ENCODE measurements at regions not wholly inside any gene's neighbourhood (a gene's known extent, or its start where the extent isn't known, plus 50 kb on each side); places are given as distances from the start of the nearest gene placed in this dataset.

DNA sequence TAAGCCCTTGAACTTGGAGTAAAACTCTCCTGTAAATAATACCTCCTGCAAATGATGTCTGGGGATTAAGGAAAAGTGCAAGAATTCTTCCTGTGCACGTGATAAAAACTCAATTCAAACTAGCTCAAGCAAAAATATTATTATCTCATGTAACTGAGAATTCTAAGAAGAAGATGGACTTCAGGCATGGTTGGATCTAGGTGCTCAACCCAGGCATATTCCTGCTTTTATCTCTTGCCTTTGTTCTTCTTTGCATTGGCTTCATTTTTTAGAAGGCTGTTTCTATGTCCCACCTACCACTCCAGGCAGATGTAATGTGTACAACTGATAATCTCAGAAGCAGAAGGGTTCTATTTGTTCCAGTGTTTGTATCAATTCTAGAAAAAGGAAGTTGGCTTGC, 95.8 kb downstream of the DACT2 start:
- in situ Hi-C loops (cut with HindIII; ENCODE audit: low pct_unique_long_range_greater_than_20kb, low sequenced_read_pairs): no loop called here
- no peak for TF ChIP-seq JUND (IDR thresholded peaks at IDR 0.05; ENCODE audit: low read depth)
- no peak for DNase-seq (ENCODE audit: low read depth in 1 of 2, low spot score in 1 of 2)

DNA sequence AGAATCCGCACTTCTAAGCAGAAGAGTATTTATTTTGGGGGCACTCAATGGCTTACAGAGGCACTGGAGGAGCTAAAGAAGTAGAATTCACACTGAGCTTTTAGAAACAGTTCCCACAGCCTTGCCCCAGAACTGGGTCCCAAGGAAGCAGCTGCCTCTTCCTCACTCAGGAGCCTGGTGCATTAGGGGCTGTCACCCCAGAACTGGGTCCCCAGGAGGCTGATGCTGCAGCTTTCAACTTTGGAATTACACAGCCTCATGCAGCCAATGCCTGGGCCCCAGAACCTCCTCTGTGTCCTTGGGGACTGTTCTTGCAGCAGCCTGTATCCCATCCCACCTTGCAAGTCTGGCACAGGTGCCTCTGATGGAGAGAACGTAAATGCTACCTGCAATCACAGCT, 96.4 kb downstream of the DACT2 start:
- in situ Hi-C loops (cut with HindIII; ENCODE audit: low pct_unique_long_range_greater_than_20kb, low sequenced_read_pairs): no loop called here
- no peak for DNase-seq (ENCODE audit: low read depth in 1 of 2, low spot score in 1 of 2)
- no peak for TF ChIP-seq JUND (IDR thresholded peaks at IDR 0.05; ENCODE audit: low read depth)

DNA sequence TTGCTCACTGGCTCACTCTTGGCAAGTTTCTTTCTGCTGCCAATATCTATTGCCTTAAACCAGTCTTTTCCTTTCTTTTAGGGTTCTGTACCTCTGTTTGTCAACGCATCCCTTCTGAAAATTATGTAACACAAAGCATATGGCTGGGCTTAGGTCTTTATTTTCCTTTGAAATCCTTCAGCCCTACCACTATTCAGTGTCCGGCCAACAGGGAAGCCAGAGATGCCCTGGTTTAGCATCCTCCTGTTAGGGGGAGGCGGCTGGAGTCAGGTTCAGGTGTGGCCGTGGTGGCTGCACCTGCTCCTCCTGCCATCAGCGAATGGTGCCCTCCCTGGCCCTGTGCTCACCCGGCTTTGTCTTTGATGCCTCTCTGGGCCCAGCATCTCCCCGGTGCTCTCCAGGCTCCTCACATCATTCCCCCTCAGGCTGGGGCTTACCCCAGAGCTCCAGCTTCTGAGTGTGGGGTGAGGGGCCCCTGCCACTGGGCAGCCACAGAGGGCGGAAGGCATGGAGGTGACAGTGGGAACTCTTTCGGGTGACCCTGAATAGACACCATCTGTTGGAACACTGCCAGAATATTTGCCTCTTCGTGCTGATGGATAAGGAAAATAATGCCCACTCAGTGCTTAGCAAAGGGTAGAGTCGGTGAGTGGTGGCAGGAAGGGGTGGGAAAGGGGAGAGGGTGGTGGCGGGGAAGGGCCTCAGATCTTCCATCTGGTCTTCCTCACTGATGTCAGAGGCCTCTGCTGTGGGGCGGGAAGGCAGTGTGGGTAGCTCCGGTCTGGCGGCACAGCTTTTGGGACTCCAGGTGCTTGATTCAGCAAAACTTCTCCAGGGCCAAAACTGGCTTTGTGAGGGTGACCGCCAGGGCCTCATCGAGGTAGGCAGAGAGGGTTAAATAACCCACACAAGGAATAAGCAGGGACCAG, 97.2 kb downstream of the DACT2 start:
- in situ Hi-C loops (cut with HindIII; ENCODE audit: low pct_unique_long_range_greater_than_20kb, low sequenced_read_pairs): no loop called here
- DNase-seq (ENCODE audit: low read depth in 1 of 2, low spot score in 1 of 2): no peak
- TF ChIP-seq JUND (IDR thresholded peaks at IDR 0.05; ENCODE audit: low read depth): no peak

DNA sequence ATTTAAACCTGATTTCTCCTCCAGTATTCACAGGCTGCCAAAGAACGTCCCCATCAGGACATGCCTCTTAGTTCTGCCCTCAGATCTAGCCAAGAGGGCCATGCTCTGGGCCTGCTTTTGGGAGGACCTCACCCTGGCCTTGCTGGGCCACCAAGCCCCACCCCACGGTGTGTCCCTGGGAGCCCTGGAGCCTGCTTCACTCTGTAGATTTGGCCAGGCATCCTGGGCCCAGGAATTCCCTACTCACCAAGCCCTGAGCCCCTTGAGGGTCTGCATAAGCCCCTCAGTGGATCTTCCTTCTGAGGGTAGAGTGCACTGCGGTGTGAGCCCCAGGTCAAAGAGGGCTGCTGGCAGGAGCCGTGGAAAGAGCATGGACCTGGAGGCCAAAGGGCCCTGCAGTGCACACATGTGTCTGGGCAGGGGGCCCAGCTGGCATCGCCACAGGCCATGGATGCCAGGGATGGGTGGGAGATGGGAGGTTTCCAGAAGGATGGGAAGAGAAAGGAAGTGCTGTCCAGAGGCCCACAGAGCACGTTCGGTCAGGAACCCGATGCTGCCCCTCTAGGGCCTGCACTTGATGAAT, 98.0 kb downstream of the DACT2 start:
- DNase-seq (ENCODE audit: low read depth in 1 of 2, low spot score in 1 of 2): no peak
- in situ Hi-C loops (cut with HindIII; ENCODE audit: low pct_unique_long_range_greater_than_20kb, low sequenced_read_pairs): no loop called here
- TF ChIP-seq JUND (IDR thresholded peaks at IDR 0.05; ENCODE audit: low read depth): no peak

DNA sequence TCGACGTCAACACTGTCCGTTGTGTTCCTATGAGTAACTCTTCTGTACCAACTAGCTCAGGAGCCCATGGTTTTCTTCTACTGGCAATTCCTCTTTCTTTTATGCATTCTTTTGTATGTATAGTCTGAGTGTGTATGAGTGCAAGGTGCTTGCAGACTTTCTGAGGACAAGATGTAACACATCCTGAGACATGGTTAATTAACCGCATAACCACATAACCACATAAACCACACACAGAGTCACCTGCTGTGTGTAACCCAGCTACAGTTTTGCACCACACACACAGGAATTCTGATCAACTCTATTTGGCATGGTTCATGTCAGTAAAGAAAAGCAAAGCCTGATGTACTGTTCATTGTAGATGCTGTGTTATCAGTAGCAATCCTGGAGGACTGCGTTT, 98.6 kb downstream of the DACT2 start:
- TF ChIP-seq JUND (IDR thresholded peaks at IDR 0.05; ENCODE audit: low read depth): no peak
- DNase-seq (ENCODE audit: low read depth in 1 of 2, low spot score in 1 of 2): no peak
- in situ Hi-C loops (cut with HindIII; ENCODE audit: low pct_unique_long_range_greater_than_20kb, low sequenced_read_pairs): no loop called here

DNA sequence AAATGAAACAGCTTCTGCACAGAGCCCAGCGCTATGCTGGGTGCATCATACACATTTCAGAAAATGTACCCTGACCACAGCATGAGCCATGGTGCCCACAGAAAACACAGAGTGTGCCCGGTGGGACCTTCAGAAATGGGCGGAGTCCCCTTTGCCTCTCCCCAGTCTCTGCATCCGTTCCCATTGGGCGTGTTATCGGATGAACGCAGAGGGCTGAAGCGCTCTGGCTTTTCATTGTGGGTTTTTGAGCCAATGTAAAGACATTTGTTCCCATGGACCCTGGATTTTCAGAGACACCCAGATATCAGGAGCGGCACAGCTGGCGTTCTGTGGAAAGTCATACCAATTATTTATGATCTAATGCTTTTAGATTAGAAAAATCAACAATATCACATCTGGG, 99.8 kb downstream of the DACT2 start:
- no peak for DNase-seq (ENCODE audit: low read depth in 1 of 2, low spot score in 1 of 2)
- in situ Hi-C loops (cut with HindIII; ENCODE audit: low pct_unique_long_range_greater_than_20kb, low sequenced_read_pairs): no loop called here
- no peak for TF ChIP-seq JUND (IDR thresholded peaks at IDR 0.05; ENCODE audit: low read depth)

DNA sequence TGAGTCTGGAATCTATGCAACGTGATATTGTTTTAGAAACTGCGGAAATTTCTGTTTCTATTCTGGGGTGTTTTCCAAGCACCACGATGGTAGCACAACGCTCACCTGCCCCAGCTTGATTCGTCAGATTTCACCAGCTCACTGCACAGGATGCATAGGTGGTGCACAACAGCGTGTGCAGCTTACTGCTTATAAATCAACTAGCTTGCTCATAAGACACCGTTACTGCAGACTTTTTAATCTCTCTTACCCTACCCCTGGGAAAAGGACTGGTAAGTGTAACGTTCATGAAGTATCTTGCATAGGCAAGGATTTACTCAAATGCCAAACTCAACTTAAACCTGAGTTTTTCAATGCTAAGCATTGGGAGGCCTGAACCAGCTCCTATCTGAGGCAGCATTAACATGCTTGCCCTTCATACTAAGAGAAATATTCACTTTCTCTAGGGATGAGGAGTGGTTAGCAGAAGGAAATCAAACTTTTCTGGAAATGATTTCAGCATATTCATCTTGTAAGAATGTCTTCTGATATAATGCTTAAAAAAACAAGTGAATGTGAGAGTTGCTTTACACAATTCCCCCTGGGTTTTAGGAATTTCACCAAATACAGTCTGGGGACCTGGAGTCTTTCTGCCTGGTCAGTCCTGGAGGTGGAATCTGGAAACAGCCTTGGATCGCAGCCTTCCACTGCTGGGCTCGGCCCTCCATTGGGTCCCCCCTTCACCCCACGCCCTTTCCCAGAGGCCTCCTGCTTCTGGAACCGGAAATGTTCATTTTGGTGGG, 100.6 kb downstream of the DACT2 start:
- in situ Hi-C loops (cut with HindIII; ENCODE audit: low pct_unique_long_range_greater_than_20kb, low sequenced_read_pairs): no loop called here
- DNase-seq (ENCODE audit: low read depth in 1 of 2, low spot score in 1 of 2): no peak
- no peak for TF ChIP-seq JUND (IDR thresholded peaks at IDR 0.05; ENCODE audit: low read depth)

DNA sequence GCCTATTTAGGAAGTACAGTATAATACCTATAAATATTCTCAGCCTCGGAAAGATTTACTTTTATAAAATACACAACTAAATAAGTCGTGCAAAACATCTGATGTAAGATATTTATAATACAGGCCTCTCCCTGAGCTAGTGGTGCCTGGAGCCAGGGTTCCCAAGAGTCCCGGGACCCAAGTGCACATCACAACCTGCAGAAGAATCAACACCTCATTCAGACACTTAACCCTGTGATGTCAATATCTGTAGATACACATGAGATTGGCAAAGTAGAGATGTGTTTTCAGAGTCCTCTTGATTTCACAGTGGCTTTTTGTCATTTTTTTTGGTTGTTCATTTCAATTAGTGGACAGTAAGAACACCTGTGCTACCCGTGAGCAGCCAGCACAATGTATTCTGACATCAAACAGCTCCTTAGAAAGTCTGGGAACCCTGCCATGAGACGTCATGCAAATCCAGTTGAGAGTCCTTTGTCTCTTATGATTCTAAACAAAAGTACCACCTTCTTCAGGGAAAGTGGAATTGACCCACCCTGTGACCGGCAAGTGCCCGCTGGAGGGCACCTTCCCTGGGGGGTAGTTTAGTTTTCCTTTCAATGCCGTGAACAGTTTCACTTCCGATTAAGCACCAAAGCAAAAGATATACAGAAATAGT, 101.6 kb downstream of the DACT2 start:
- no peak for DNase-seq (ENCODE audit: low read depth in 1 of 2, low spot score in 1 of 2)
- in situ Hi-C loops (cut with HindIII; ENCODE audit: low pct_unique_long_range_greater_than_20kb, low sequenced_read_pairs): no loop called here
- TF ChIP-seq JUND (IDR thresholded peaks at IDR 0.05; ENCODE audit: low read depth): no peak

DNA sequence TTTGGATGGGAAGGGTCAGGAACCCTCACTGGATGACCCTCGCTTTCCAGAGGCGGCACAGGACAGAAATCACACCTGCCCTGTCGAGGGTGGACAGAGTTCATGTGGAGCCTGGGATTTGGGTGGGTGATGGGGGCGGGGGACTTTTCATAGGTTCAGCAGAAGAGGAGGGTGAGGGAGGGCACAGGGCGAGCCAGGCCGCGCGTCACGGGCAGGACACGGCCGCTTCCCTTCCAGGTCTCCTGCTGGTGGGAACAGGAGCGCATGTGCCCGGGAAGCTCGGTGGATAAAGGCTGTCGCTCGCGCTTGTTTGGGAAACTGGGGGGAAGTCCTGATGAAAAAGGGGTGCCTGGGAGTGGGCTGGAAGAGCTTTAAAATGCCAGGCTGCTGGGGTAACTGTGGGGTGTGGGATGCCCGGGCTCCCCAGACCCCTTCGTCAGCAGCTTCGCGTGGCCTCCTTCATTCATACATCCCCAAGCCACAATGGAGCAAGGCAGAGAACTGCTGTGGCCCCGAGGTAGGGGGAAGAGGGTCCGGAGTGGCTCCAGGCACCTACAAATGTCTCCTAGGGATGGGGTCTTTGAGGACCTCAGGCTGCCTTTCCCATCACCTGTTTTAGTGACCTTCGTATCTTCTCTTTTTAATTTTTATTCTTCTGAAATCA, 102.2 kb downstream of the DACT2 start:
- DNase-seq (ENCODE audit: low read depth in 1 of 2, low spot score in 1 of 2): no peak
- TF ChIP-seq JUND (IDR thresholded peaks at IDR 0.05; ENCODE audit: low read depth): no peak
- in situ Hi-C loops (cut with HindIII; ENCODE audit: low pct_unique_long_range_greater_than_20kb, low sequenced_read_pairs): no loop called here

DNA sequence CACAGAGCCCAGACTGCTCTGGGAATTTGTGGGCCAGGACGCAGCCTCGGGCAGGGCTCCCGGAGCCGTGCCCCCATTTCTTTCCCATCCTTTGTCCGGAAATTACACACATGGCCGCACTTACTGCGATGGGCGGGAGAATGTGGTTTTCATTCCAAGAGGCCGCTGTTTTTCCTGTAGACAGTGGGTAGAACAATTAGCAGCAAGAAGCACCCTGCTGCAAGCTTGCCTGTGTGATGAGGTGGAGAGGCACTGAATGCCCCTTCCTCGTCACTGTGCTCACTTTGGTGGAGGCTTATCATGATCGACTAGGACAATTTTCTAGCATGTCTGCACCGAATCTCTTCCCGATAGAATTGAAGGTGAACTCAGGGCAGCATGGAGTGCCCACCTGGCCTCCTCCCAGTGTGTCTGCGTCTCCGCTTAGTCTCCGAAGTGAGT, 102.8 kb downstream of the DACT2 start:
- DNase-seq (ENCODE audit: low read depth in 1 of 2, low spot score in 1 of 2): no peak
- in situ Hi-C loops (cut with HindIII; ENCODE audit: low pct_unique_long_range_greater_than_20kb, low sequenced_read_pairs): no loop called here
- no peak for TF ChIP-seq JUND (IDR thresholded peaks at IDR 0.05; ENCODE audit: low read depth)

DNA sequence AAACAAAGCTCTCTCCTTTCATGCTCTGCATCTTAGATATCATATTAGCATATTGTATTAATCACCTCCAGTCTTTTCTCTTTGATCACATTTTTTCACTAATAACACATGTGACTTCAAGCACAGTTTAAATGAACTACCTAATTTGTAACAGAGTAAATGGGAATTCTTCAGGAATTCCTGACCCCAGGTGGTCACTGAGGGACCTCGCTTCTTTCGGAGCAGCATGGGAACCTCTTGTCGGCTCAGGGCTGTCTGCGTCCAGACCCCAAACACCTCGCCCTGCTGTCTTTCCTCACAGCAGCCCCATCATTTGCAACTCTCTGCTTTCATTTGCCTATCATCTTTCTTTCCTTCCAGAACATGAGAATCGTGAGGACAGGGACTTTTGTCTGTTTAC, 103.5 kb downstream of the DACT2 start:
- no peak for TF ChIP-seq JUND (IDR thresholded peaks at IDR 0.05; ENCODE audit: low read depth)
- in situ Hi-C loops (cut with HindIII; ENCODE audit: low pct_unique_long_range_greater_than_20kb, low sequenced_read_pairs): no loop called here
- no peak for DNase-seq (ENCODE audit: low read depth in 1 of 2, low spot score in 1 of 2)
